ENCODE measurements at regions not wholly inside any gene's neighbourhood (a gene's known extent, or its start where the extent isn't known, plus 50 kb on each side); places are given as distances from the start of the nearest gene placed in this dataset.

- FAIRE-seq (no peak), ATAC-seq (no peak), DNase-seq (ENCODE audit: low read depth, low spot score) (no peak)
- Histone ChIP-seq H3K4me1 (ENCODE audit: control insufficient read depth, insufficient read depth, low read length) (no peaks in the 10 kb centered on the region), H3K9me3 (replicated peaks; ENCODE audit: control insufficient read depth, insufficient read depth, low read length) (no peaks in the 10 kb centered on the region), H3K79me2 (ENCODE audit: control insufficient read depth, insufficient read depth, low read length) (no peaks in the 10 kb centered on the region), H3K9ac (ENCODE audit: control insufficient read depth, insufficient read depth, low read length) (no peak overlapping the region), H3K27ac (ENCODE audit: control insufficient read depth, insufficient read depth) (no peak overlapping the region), H4K20me1 (ENCODE audit: control insufficient read depth, insufficient read depth) (no peaks in the 10 kb centered on the region), H2AFZ (ENCODE audit: control insufficient read depth, low read depth, low read length) (no peak overlapping the region), H3K4me2 (ENCODE audit: control insufficient read depth, insufficient read depth) (no peak overlapping the region), H3K36me3 (ENCODE audit: control insufficient read depth in 2 of 2, insufficient read depth in 2 of 2, low read length in 1 of 2) (no peaks in the 10 kb centered on the region), H3K27me3 (replicated peaks in 1 of 2; ENCODE audit: control insufficient read depth in 2 of 2, insufficient read depth in 2 of 2, low read length in 1 of 2) (no peaks in the 10 kb centered on the region), H3K4me3 (no peak overlapping the region)
- ChIA-PET POLR2A (interaction anchor here (0.5 kb wide), 1 partner anchor 20 kb away, joined by 5 read pairs; no protein-coding TSS in a partner anchor), RAD21 (ENCODE audit: unreplicated experiment) (no interaction called here), SMC1A (ENCODE audit: uncharacterized antibody, unreplicated experiment) (interaction anchor here (1.1 to 1.5 kb wide), 3 partner anchors 24 to 406 kb away, joined by 3 to 4 read pairs (median 3); no protein-coding TSS in a partner anchor), CTCF (interaction anchor here (0.7 to 1.0 kb wide), 2 partner anchors 338 to 951 kb away, joined by 3 to 4 read pairs; no protein-coding TSS in a partner anchor)
- intact Hi-C loops (cut with micrococcal nuclease; ENCODE audit: unreplicated experiment), result no loop called here
- 29% methylated on average over 4 of the region's 4 CpGs for WGBS (ENCODE audit: insufficient coverage, insufficient replicate concordance, low lambda C conversion rate, missing lambda C conversion rate)
- no TSS peak for BruUV-seq (replicated peaks)
- in situ Hi-C loops (cut with MboI), result no loop called here
- TF ChIP-seq POU2F2 (IDR thresholded peaks at IDR 0.05; ENCODE audit: borderline replicate concordance, low read depth, low read length) (no peak), NFIC (IDR thresholded peaks at IDR 0.05; ENCODE audit: low read depth, low read length) (no peak), STAT3 (IDR thresholded peaks at IDR 0.05; ENCODE audit: low read depth, low read length) (no peak), CBX3 (IDR thresholded peaks at IDR 0.05; ENCODE audit: borderline replicate concordance, low read depth) (no peak), SRF (IDR thresholded peaks at IDR 0.05; ENCODE audit: low read depth in 2 of 2, low read length in 2 of 2) (no peak), REST (IDR thresholded peaks at IDR 0.05; ENCODE audit: low read depth, low read length) (no peak), EP300 (IDR thresholded peaks at IDR 0.05; ENCODE audit: borderline replicate concordance in 1 of 2, control insufficient read depth in 1 of 2, low read depth in 2 of 2, low read length in 2 of 2) (no peak), NKRF (conservative IDR thresholded peaks at IDR 0.05) (no peak), USF1 (IDR thresholded peaks at IDR 0.05; ENCODE audit: borderline replicate concordance, extremely low read length, insufficient read depth, low read depth, low read length) (no peak), CEBPB (IDR thresholded peaks at IDR 0.05; ENCODE audit: borderline replicate concordance in 1 of 2, low read depth in 2 of 2, low read length in 2 of 2) (no peak), USF2 (IDR thresholded peaks at IDR 0.05; ENCODE audit: borderline replicate concordance, low read depth, low read length) (no peak), NRF1 (conservative IDR thresholded peaks at IDR 0.05; ENCODE audit: low read depth, low read length) (no peak), NFYA (IDR thresholded peaks at IDR 0.05; ENCODE audit: borderline replicate concordance, low read depth, low read length) (no peak), ZNF384 (IDR thresholded peaks at IDR 0.05; ENCODE audit: borderline replicate concordance, low read depth, low read length) (no peak), ATF3 (IDR thresholded peaks at IDR 0.05; ENCODE audit: borderline replicate concordance, extremely low read depth, low read depth, low read length) (no peak), CBX5 (IDR thresholded peaks at IDR 0.05; ENCODE audit: low read depth) (no peak)
Observed at GRCh38 chr5:158155067-158155466, 296.1 kb upstream of the CLINT1 start.
